VCaP (cell line): ENCODE measurements at regions not wholly inside any gene's neighbourhood (a gene's known extent, or its start where the extent isn't known, plus 50 kb on each side); places are given as distances from the start of the nearest gene placed in this dataset.
"Not testable (repeated sequence)": the region's sequence is repeated elsewhere in the genome, so short reads cannot be mapped to it uniquely, and the experiment has no call there.

ENCODE experiments used
- H3K27ac ChIP-seq: fragments of 450-650 bp; 2 replicates; pipeline ENCODE4 v1.5.1; 2017
- CTCF ChIP-seq: fragments of 450-650 bp; conservative IDR thresholded peaks from 2 replicates; pipeline ENCODE4 v1.5.1; 2017; ENCODE audit warnings: mild to moderate bottlenecking, moderate library complexity

DNA sequence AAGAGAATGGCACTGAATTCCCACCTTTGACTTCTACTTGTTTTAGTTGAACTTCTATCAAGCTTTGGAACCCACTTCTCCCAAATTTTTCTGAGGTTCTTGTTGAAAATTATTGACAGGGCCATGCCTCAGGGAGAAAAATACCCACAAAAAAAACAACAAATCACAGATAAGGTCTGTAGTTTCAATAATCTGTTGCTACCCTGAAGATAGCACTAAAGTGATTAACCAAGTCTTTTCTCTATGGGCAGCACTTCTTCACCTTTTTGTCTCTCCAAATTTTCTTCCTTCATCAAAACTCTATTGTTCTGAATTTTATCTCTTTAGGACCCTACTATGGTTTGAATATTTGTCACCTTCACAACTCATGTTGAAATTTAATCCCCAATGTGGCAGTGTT lies 154.3 kb upstream of the FGF10 start:
- TF ChIP-seq CTCF, result no peak

DNA sequence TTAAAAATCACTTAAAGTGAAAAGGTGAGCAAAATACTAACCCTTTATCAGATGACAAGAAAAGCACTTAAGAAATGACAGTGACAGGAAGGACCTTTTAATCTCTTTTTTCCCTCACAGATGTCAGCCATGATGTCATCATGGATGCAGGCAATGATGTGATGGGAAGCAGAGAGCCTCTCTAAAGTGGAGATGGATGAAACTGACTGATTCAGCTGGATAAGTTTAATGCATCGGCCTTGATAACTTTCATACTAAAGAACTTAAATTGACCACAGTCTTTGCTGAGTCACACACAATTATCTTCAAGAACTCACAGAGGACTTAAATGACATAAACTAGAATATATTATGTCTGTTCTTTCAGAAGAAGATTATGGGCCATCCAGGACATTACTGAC lies 153.2 kb upstream of the FGF10 start:
- no peak overlapping the region for H3K27ac ChIP-seq
- TF ChIP-seq CTCF, result no peak

More for the DNA sequence above, 154.3 kb upstream of the FGF10 start:
- no peak overlapping the region for H3K27ac ChIP-seq

DNA sequence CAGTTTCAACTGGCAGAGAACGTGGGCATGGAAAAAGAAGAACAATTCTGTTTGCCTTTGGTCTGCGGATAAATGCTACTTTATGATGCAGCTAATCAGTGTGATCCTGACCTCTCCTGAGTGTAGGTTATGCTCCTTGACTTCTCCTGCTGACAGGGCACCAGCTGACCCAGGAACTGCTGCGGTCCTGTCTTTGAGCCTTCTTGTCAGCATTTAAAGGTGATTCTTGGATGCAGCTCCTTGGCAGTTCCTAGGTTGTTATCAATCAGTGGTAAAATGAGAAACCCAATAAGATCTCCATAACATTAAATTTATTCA lies 150.3 kb upstream of the FGF10 start:
- no peak for TF ChIP-seq CTCF
- H3K27ac ChIP-seq, result peak overlapping the region; percentile 20; the same call in 1 of the 2 replicates

GRCh38 chr5:44538797-44539601 lies 149.8 kb upstream of the FGF10 start:
- peak overlapping the region; percentile 20; the same call in 1 of the 2 replicates for H3K27ac ChIP-seq
- TF ChIP-seq CTCF, result no peak

GRCh38 chr5:44536650-44537260 lies 147.5 kb upstream of the FGF10 start:
- no peak overlapping the region for H3K27ac ChIP-seq
- TF ChIP-seq CTCF, result peak; percentile 92

DNA sequence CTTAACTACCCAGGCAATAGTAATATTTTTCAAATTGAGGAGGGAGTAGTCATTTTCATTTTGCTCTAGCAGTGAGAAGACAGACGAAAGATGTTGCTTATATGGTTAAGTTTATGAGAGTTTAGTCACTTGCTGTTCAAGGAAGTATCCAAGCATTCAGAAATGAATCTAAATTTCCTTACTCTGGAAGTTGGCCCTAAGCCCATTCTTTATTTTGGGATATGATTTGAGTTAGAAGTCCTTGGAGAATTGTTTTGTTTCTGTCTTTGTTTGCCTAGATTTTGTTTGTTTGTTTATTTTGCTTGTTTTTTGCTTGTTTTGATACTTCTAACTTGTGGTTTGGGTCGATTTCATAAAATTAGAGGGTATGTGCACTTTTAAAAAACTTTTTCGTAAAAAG lies 146.4 kb upstream of the FGF10 start:
- no peak for TF ChIP-seq CTCF
- H3K27ac ChIP-seq, result no peak overlapping the region

DNA sequence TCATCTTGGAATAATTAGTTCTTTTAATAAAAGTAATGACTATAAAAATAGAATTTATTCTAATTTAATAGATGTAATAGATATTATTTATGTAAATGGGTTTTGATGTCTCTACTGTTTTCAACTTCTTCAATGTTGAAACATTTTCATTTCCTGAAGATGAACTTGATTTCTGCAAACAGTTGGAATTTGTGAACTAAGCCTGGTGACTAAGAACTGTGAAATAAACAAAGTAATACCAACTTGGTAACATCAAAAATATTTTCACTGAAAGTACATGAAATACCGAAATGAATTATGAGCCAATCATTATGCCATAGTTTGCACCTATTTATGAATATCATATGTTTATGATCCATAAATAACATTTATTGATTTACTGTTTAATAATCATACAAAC lies 143.8 kb upstream of the FGF10 start:
- no peak for TF ChIP-seq CTCF
- H3K27ac ChIP-seq, result no peak overlapping the region

DNA sequence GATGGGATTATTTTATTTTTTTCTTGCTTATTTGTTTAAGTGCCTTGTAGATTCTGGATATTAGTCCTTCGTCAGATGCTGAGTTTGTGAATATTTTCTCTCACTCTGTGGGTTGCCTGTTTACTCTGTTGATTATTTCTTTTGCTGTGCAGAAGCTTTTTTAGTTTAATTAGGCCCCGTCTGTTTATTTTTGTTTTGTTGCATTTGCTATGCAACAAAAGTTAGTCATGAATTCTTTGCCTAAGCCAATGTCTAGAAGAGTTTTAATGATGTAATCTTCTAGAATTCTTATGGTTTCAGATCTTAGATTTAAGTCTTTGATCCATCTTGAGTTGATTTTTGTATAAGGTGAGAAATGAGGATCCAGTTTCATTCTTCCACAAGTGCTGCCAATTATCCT lies 142.5 kb upstream of the FGF10 start:
- H3K27ac ChIP-seq, result not testable (repeated sequence)

GRCh38 chr5:44530783-44531182 lies 141.6 kb upstream of the FGF10 start:
- H3K27ac ChIP-seq, result not testable (repeated sequence)
